Stimulated activated naive B cell treated with anti-CD40 and anti-IgM and Interleukin-4, amounts not matched to agents 10 μg/mL and 1 μg/mL and 100 μg/mL, for 72 hours (primary cell): ENCODE measurements at regions not wholly inside any gene's neighbourhood (a gene's known extent, or its start where the extent isn't known, plus 50 kb on each side); places are given as distances from the start of the nearest gene placed in this dataset.
"Not testable (repeated sequence)": the region's sequence is repeated elsewhere in the genome, so short reads cannot be mapped to it uniquely, and the experiment has no call there.

Experiments
- ATAC-seq, 2 donors: fragments of 150-1000 bp; cut with Tn5 transposase; replicated peaks; 2 replicates each; pipeline ENCODE4 v1.10.0; 2021; ENCODE audit warnings: moderate library complexity in 1 of 2
- DNase-seq: peaks from one replicate; pipeline ENCODE4 v3.0.0; 2021
- H3K27ac Mint-ChIP-seq: one replicate; pipeline ENCODE4 v1.8.0; 2022; ENCODE audit warnings: mild to moderate bottlenecking, mixed read lengths
- H3K27me3 Mint-ChIP-seq, 2 donors: one replicate each; pipeline ENCODE4 v1.8.0; 2022; ENCODE audit warnings: mixed read lengths in 2 of 2
- H3K36me3 Mint-ChIP-seq, 2 donors: one replicate each; pipeline ENCODE4 v1.8.0; 2022; ENCODE audit warnings: mixed read lengths in 2 of 2, mild to moderate bottlenecking in 1 of 2
- H3K4me1 Mint-ChIP-seq, 2 donors: one replicate each; pipeline ENCODE4 v1.8.0; 2022; ENCODE audit warnings: mixed read lengths in 2 of 2, mild to moderate bottlenecking in 1 of 2
- H3K4me3 Mint-ChIP-seq, 2 donors: one replicate each; pipeline ENCODE4 v1.8.0; 2022; ENCODE audit warnings: mild to moderate bottlenecking in 2 of 2, mixed read lengths in 2 of 2, moderate library complexity in 1 of 2
- H3K9me3 Mint-ChIP-seq, 2 donors: one replicate each; pipeline ENCODE4 v1.8.0; 2022; ENCODE audit warnings: mixed read lengths in 2 of 2, mild to moderate bottlenecking in 1 of 2

GRCh38 chr18:22813648-22814328 lies 119.3 kb upstream of the RBBP8 start:
- Mint-ChIP-seq H3K4me1 (no peaks in the 10 kb centered on the region), H3K36me3 (no peaks in the 10 kb centered on the region), H3K4me3 (no peak overlapping the region), H3K27ac (no peak overlapping the region), H3K27me3 (peaks cover 0 to 23% of the 10 kb centered on the region in 2 donors), H3K9me3 (no peaks in the 10 kb centered on the region)
- DNase-seq (no peak), ATAC-seq (peak; percentile 53 to 64)

- Mint-ChIP-seq H3K4me3 (no peak overlapping the region), H3K27ac (no peak overlapping the region), H3K27me3 (peaks cover 0 to 23% of the 10 kb centered on the region in 2 donors), H3K9me3 (no peaks in the 10 kb centered on the region), H3K36me3 (no peaks in the 10 kb centered on the region), H3K4me1 (no peaks in the 10 kb centered on the region)
- ATAC-seq, result no peak
- DNase-seq, result no peak
Measured at GRCh38 chr18:22814329-22814703, 118.8 kb upstream of the RBBP8 start.

- Mint-ChIP-seq H3K36me3 (no peaks in the 10 kb centered on the region), H3K27me3 (peaks cover 0 to 23% of the 10 kb centered on the region in 2 donors), H3K9me3 (no peaks in the 10 kb centered on the region), H3K27ac (no peak overlapping the region), H3K4me1 (no peaks in the 10 kb centered on the region), H3K4me3 (no peak overlapping the region)
- no peak for DNase-seq
- no peak for ATAC-seq
Measured at GRCh38 chr18:22816266-22817176, 116.6 kb upstream of the RBBP8 start.

GRCh38 chr18:22817844-22818243 lies 115.3 kb upstream of the RBBP8 start:
- Mint-ChIP-seq H3K4me1 (no peaks in the 10 kb centered on the region), H3K9me3 (no peaks in the 10 kb centered on the region), H3K36me3 (no peaks in the 10 kb centered on the region), H3K27me3 (peaks cover 0 to 14% of the 10 kb centered on the region in 2 donors), H3K4me3 (no peak overlapping the region), H3K27ac (no peak overlapping the region)
- ATAC-seq (no peak), DNase-seq (no peak)

- DNase-seq (no peak), ATAC-seq (no peak)
- no peak overlapping the region for H3K4me3 Mint-ChIP-seq
- no peak overlapping the region for H3K27ac Mint-ChIP-seq
- peaks cover 0 to 3% of the 10 kb centered on the region in 2 donors for H3K27me3 Mint-ChIP-seq
- H3K36me3 Mint-ChIP-seq, result no peaks in the 10 kb centered on the region
- no peaks in the 10 kb centered on the region for H3K4me1 Mint-ChIP-seq
- H3K9me3 Mint-ChIP-seq, result no peaks in the 10 kb centered on the region
Measured at GRCh38 chr18:22822024-22822423, 111.1 kb upstream of the RBBP8 start.

GRCh38 chr18:22822841-22823508 lies 110.2 kb upstream of the RBBP8 start:
- Mint-ChIP-seq H3K4me1 (no peaks in the 10 kb centered on the region), H3K9me3 (no peaks in the 10 kb centered on the region)
- no peak for ATAC-seq

GRCh38 chr18:22826726-22827125 lies 106.4 kb upstream of the RBBP8 start:
- no peaks in the 10 kb centered on the region for H3K36me3 Mint-ChIP-seq
- peaks cover 6 to 7% of the 10 kb centered on the region in 2 donors for H3K4me1 Mint-ChIP-seq
- no peaks in the 10 kb centered on the region for H3K9me3 Mint-ChIP-seq
- DNase-seq (no peak), ATAC-seq (no peak)
- H3K4me3 Mint-ChIP-seq, result no peak overlapping the region
- H3K27me3 Mint-ChIP-seq, result peaks cover 0 to 4% of the 10 kb centered on the region in 2 donors
- no peak overlapping the region for H3K27ac Mint-ChIP-seq

More at GRCh38 chr18:22822841-22823508, 110.2 kb upstream of the RBBP8 start:
- H3K27ac Mint-ChIP-seq, result no peak overlapping the region
- no peak for DNase-seq
- no peak overlapping the region for H3K4me3 Mint-ChIP-seq
- peaks cover 0 to 4% of the 10 kb centered on the region in 2 donors for H3K27me3 Mint-ChIP-seq
- no peaks in the 10 kb centered on the region for H3K36me3 Mint-ChIP-seq

GRCh38 chr18:22827216-22827615 lies 105.9 kb upstream of the RBBP8 start:
- Mint-ChIP-seq H3K27ac (no peak overlapping the region), H3K4me1 (peaks cover 7% of the 10 kb centered on the region in 2 donors), H3K9me3 (no peaks in the 10 kb centered on the region), H3K36me3 (no peaks in the 10 kb centered on the region), H3K4me3 (no peak overlapping the region), H3K27me3 (peaks cover 0 to 4% of the 10 kb centered on the region in 2 donors)
- DNase-seq (no peak), ATAC-seq (no peak)

GRCh38 chr18:22827741-22828140 lies 105.4 kb upstream of the RBBP8 start:
- no peak for ATAC-seq
- Mint-ChIP-seq H3K27ac (no peak overlapping the region), H3K4me1 (peaks cover 7% of the 10 kb centered on the region in 2 donors), H3K36me3 (no peaks in the 10 kb centered on the region), H3K4me3 (no peak overlapping the region), H3K9me3 (no peaks in the 10 kb centered on the region), H3K27me3 (peaks cover 0 to 4% of the 10 kb centered on the region in 2 donors)
- DNase-seq, result no peak

GRCh38 chr18:22828171-22828570 lies 105.0 kb upstream of the RBBP8 start:
- Mint-ChIP-seq H3K9me3 (no peaks in the 10 kb centered on the region), H3K36me3 (no peaks in the 10 kb centered on the region), H3K27me3 (peaks cover 0 to 4% of the 10 kb centered on the region in 2 donors), H3K4me1 (peaks cover 7% of the 10 kb centered on the region in 2 donors), H3K4me3 (no peak overlapping the region), H3K27ac (no peak overlapping the region)
- DNase-seq, result no peak
- ATAC-seq, result no peak

GRCh38 chr18:22828583-22828982 lies 104.5 kb upstream of the RBBP8 start:
- DNase-seq, H3K36me3 Mint-ChIP-seq, H3K27ac Mint-ChIP-seq, H3K27me3 Mint-ChIP-seq, H3K9me3 Mint-ChIP-seq, ATAC-seq, H3K4me1 Mint-ChIP-seq, H3K4me3 Mint-ChIP-seq: not testable (repeated sequence)

GRCh38 chr18:22829781-22830180 lies 103.3 kb upstream of the RBBP8 start:
- no peak overlapping the region for H3K4me3 Mint-ChIP-seq
- H3K27ac Mint-ChIP-seq, result no peak overlapping the region
- no peaks in the 10 kb centered on the region for H3K9me3 Mint-ChIP-seq
- H3K36me3 Mint-ChIP-seq, result no peaks in the 10 kb centered on the region
- DNase-seq, result no peak
- no peak for ATAC-seq
- H3K4me1 Mint-ChIP-seq, result peaks cover 7% of the 10 kb centered on the region in 2 donors
- peaks cover 0 to 4% of the 10 kb centered on the region in 2 donors for H3K27me3 Mint-ChIP-seq

- no peak overlapping the region for H3K27ac Mint-ChIP-seq
- peaks cover 0 to 4% of the 10 kb centered on the region in 2 donors for H3K27me3 Mint-ChIP-seq
- ATAC-seq (no peak), DNase-seq (no peak)
- H3K36me3 Mint-ChIP-seq, result no peaks in the 10 kb centered on the region
- peaks cover 0 to under 1% of the 10 kb centered on the region in 2 donors for H3K9me3 Mint-ChIP-seq
- peaks cover 7% of the 10 kb centered on the region in 2 donors for H3K4me1 Mint-ChIP-seq
- H3K4me3 Mint-ChIP-seq, result no peak overlapping the region
Measured at GRCh38 chr18:22830511-22830910, 102.6 kb upstream of the RBBP8 start.

GRCh38 chr18:22831441-22831904 lies 101.7 kb upstream of the RBBP8 start:
- H3K4me3 Mint-ChIP-seq, result no peak overlapping the region
- peaks cover 0 to 2% of the 10 kb centered on the region in 2 donors for H3K9me3 Mint-ChIP-seq
- ATAC-seq, result peak; percentile 65 to 67
- peak overlapping the region; percentile 1 for H3K27ac Mint-ChIP-seq
- peaks cover 0 to 4% of the 10 kb centered on the region in 2 donors for H3K27me3 Mint-ChIP-seq
- no peaks in the 10 kb centered on the region for H3K36me3 Mint-ChIP-seq
- DNase-seq, result no peak
- H3K4me1 Mint-ChIP-seq, result peaks cover 7% of the 10 kb centered on the region in 2 donors
